GM12865 (cell line): ENCODE measurements at regions not wholly inside any gene's neighbourhood (a gene's known extent, or its start where the extent isn't known, plus 50 kb on each side); places are given as distances from the start of the nearest gene placed in this dataset.
"Not testable (repeated sequence)": the region's sequence is repeated elsewhere in the genome, so short reads cannot be mapped to it uniquely, and the experiment has no call there.

ENCODE experiments used
- DNase-seq: peaks from one replicate; pipeline ENCODE4 v3.0.0; 2010; ENCODE audit warnings: low read depth
- H3K4me3 ChIP-seq: 2 replicates; pipeline ENCODE4 v1.5.1; 2011; ENCODE audit warnings: mild to moderate bottlenecking, low read depth, low read length, control low read depth
- CTCF ChIP-seq: IDR thresholded peaks from 2 replicates; pipeline ENCODE4 v1.5.1; 2011; ENCODE audit warnings: low read length, control low read depth, low read depth, inconsistent platforms; ENCODE audit not compliant: insufficient read depth; ENCODE audit errors: missing control alignments

GRCh38 chr13:90926459-90926858, 421.0 kb upstream of the MIR17HG start:
- TF ChIP-seq CTCF: no peak
- H3K4me3 ChIP-seq: no peak overlapping the region
- DNase-seq: no peak

GRCh38 chr13:90928109-90928508, 419.4 kb upstream of the MIR17HG start:
- DNase-seq: no peak
- H3K4me3 ChIP-seq: no peak overlapping the region
- TF ChIP-seq CTCF: no peak

- no peak overlapping the region for H3K4me3 ChIP-seq
- no peak for TF ChIP-seq CTCF
- DNase-seq: no peak
Observed at GRCh38 chr13:90933097-90933826, 414.2 kb upstream of the MIR17HG start.

- no peak overlapping the region for H3K4me3 ChIP-seq
- DNase-seq: no peak
- no peak for TF ChIP-seq CTCF
Observed at GRCh38 chr13:90934741-90935140, 412.7 kb upstream of the MIR17HG start.

GRCh38 chr13:90938848-90939247, 408.6 kb upstream of the MIR17HG start:
- TF ChIP-seq CTCF: no peak
- no peak overlapping the region for H3K4me3 ChIP-seq
- no peak for DNase-seq

GRCh38 chr13:90943946-90944345, 403.5 kb upstream of the MIR17HG start:
- TF ChIP-seq CTCF: no peak
- H3K4me3 ChIP-seq: no peak overlapping the region
- no peak for DNase-seq

- DNase-seq, H3K4me3 ChIP-seq: not testable (repeated sequence)
Observed at GRCh38 chr13:90945146-90945545, 402.3 kb upstream of the MIR17HG start.

- not testable (repeated sequence) for DNase-seq, H3K4me3 ChIP-seq
Observed at GRCh38 chr13:90946125-90946524, 401.4 kb upstream of the MIR17HG start.
